Activated CD4-positive, alpha-beta T cell treated with anti-CD3 and anti-CD28 coated beads, Interleukin-2, Interleukin-6, amounts not matched to agents 100 ng/mL and 50 ng/mL, durations not matched to agents 16 hours and 8 hours (primary cell): ENCODE measurements at regions not wholly inside any gene's neighbourhood (a gene's known extent, or its start where the extent isn't known, plus 50 kb on each side); places are given as distances from the start of the nearest gene placed in this dataset.
"Not testable (repeated sequence)": the region's sequence is repeated elsewhere in the genome, so short reads cannot be mapped to it uniquely, and the experiment has no call there.

Experiments
- DNase-seq: peaks from one replicate; pipeline ENCODE4 v3.0.0-alpha.2; 2020

DNA sequence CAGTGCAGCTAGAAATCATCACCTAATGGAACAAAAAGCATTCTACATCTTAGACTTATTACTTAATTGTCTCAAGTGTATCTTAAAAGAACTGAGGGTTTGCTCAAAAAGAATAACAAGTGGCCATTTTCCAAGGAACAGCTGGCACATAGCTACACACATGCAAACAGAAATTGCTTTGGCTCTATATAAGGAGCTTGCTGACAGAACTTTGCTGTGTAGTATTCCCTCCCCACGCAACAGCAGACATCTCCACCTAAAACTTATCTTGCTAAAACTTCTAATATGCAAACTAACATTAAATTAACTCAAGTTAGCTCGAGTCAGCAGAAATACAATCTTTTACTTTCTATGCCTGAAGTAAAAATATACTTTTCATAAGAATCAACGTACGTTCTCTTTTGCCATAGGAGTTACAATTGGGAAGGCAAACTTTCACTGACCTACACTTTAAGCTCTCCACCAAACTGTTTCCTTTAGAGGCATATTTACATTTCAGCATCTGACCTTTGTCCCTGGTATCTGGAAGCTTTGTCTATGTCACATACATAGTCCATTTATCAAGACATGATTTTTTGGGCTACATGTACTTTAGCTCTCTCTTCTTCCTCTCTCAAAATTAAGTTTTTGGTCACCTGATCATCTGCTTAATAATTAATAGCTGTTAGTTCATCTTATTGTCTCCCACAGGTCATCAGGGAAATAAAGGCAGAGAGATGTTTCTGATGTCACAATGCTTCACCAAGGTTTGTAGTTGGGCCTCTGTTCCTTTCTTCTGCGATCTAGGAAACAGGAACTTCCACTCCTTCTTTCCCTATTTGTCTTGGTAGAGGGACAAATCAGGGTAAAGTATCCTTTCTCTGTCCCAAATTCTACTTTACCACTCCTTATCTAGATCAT lies 163.4 kb upstream of the AGTR1 start:
- DNase-seq = no peak

DNA sequence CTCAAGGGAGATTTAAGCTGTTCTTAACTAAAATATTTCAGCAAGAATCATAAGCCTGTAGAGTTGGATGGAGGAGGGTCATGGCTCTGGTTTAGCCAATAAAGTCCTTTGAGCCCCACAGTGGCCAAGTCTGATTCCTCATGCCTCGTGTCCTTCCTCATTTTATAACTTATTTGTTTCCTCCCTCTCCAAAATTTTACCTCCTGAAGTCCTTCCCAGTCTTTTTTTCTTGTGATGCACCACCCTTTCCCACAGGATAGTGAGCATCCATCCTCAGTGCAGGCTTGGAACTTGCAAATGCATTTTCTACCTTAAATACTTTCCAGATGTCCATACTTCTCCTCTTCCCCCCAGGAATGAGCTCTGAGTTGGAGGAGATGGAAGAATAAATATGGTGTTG lies 162.7 kb upstream of the AGTR1 start:
- DNase-seq = no peak

DNA sequence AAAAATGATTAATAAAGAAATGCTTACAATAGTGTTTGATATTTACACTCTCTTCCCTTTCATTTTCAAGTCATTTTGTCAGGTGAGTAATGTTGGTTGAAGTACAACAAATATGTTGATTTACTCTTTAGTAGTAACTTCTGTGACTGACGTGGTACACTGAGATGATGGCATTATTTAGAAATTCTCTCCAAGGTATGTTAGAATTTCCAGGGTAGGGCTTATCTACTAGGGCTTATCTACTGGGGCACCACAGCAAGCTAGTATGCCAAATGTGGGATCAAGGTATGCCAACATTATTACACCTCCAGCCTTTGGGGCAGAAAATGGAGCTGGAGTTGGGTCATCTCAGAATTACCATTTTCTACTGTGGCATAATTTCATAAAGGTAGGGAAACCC lies 157.4 kb upstream of the AGTR1 start:
- DNase-seq = no peak

DNA sequence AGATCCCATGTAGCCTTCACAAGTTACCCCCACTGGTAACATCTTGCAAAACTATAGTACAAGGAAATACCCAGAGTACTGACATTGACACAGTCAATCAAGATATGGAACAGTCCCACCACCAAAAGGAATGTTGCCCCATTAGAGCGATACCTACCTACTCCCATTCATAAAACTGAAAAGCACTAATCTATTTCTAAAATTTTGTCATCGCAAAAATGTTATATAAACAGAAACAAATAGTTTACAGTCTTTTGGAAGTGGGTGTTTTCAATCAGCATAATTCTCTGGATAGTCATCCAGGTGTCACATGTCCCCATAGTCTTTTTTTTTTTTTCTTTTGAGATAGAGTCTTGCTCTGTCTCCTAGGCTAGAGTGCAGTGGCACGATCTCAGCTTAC lies 156.9 kb upstream of the AGTR1 start:
- no peak for DNase-seq

DNA sequence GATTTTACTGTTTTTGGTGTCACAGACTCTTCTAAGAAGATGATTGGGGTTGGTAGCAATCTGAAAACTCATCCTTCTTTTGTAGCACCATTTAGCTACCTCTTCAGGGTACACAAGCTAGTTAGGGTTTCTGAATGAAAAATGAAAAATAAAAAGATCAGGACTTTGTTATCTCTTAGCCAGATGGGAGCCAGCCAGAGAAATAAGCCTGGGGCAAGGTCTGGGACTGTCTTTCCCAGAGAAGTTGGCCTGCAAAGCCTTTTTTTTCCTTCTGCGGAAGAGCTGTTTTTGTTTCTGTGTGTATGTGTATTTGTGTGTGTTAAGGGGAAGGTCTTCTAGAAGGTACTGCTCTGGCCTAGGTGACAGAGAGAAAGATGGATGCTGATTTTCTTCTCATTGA lies 150.7 kb upstream of the AGTR1 start:
- no peak for DNase-seq

DNA sequence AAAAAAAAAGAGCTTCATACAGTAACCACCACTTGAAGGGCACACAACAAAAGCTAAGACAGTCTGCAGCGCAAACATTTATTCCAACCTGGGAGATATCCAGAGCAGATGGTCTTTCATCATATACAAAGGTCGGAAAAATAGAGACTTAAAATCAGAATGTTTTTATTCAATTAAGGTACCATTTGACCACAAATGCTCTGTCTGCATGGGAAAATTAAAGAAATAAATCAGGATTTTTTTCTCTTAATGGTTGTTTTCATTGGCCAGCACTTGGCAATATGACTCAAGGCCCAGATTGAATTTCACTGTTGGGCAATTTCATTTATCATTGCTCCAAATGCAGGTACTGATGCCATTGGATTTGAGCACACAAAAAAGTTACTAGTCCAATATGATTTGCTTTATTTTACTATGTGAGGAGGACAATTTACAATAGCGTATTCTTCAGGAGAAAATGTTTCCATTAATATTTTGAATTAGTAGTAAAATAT lies 145.9 kb upstream of the AGTR1 start:
- no peak for DNase-seq

DNA sequence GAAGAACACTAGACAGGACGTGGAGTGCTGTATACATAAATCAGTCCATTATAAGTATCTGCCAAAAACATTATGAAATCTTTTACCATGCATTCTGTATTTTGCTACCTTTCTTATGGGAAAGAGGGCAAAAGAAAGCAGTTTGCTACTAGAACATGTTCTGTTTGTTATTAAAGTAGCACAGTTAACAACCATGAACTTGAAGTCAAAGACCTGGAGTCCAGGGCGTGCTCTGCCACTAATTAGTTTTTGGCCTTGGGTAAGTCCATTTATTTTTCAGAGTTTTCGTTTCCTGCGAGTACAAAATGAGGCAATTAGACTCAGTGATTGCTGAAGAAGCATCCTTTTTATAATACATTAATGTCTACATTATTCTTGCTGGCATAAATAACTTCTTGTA lies 143.3 kb upstream of the AGTR1 start:
- DNase-seq = no peak

DNA sequence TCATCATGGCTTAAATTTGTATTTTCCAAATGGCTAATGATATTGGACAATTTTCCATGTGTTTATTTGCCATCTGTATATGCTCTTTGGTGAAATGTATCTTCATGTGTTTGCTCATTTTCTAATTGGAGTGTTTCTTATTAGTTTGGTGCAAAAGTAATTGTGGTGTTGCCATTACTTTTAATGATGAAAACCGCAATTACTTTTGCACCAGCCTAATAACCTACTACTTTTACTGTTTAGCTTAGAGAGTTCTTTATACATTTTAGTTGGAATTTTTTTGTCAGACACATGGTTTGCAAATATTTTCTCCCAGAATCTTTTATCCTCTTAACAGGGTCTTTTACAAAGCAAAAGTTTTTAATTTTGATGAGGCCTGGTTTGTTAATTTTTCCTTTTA lies 141.0 kb upstream of the AGTR1 start:
- DNase-seq = no peak

DNA sequence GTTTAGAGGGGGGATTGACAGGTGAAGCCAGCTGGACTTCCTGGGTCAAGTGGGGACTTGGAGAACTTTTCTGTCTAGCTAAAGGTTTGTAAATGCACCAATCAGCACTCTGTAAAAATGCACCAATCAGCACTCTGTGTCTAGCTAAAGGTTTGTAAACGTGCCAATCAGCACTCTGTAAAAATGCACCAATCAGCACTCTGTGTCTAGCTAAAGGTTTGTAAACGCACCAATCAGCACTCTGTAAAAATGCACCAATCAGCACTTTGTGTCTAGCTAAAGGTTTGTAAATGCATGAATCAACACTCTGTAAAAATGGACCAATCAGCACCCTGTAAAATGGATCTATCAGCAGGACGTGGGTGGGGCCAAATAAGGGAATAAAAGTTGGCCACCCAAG lies 120.1 kb upstream of the AGTR1 start:
- not testable (repeated sequence) for DNase-seq

DNA sequence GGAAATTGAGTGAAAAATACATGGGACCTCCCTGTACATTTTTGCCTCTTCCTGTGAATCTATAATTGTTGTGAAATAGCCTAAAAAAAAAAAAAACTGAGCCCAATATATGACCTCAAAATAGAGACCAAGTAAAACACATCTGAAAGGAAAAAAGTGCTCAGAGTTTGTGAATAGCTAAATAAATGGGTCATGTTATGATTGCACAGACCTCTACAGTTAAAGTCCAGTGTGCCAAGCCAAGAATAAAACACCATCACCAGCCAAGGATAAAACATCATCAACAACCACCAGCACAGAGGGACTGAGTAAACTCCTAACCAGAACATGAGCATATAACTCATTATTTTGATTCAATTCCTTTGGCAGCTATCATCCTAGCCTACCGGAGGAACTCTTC lies 115.6 kb upstream of the AGTR1 start:
- no peak for DNase-seq

DNA sequence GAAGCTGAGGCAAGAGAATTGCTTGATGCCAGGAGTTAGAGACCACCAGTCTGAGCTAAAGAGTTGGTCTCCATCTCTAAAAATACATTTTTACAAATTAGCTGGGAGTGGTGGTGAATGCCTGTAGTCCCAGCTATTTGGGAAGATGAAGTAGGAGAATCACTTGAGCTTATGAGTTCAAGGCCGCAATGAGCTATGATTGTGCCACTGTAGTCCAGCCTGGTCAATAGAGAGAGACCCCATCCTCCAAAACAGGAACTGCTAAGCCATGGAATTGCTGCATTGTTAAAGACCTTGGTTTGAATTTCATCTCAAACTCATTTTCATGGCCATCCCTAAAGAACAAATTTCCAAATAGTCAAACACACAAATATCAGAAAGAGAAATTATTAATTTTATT lies 113.9 kb upstream of the AGTR1 start:
- DNase-seq = no peak

DNA sequence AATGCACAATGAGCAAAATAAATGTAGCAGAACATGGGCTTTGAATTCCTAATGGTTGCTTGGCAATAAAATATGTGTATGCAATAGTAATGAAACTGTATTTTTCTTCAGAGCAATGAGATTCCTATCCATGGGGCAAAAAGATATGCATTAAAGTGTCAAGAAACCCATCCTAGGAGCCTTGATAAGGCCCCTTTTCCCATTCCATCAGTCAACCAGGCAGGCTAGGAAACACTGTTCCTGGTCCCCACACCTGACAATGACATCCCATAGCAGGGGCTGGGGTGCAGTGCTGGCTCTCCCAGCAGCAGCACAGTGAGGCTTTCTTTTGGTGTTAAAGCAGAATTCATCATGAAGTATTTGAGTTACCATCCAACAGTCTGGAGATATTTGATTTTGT lies 113.3 kb upstream of the AGTR1 start:
- no peak for DNase-seq

DNA sequence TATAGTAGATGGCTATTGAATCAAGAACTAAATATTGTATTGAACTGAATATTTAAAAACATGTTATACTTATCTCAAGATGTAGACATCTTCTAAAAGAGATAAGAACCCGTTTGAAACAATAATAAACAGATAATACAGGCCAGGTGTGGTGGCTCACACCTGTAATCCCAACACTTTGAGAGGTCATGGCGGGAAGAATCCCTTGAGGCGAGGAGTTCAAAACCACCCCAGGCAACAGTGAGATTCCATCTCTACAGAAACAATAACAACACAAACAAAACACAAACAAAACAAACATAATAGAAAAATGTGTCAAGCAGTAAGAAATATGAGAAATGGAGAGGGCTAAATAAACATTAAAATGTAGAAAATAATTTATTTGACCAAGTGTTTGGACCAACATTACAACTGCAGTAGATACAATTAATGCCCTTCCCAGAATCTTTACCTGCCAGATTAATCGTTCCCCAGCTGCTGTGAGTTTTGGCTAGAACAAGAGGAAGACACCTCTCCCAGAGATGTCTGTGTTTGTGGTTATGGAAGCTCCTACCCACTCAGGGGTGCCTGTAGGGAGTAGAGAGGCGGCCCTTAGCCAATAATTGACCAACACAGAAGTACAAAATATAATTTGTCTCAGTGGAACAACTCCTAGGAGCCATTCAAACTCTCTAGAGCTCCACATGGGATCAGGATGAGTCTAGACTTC lies 111.9 kb upstream of the AGTR1 start:
- DNase-seq = no peak

DNA sequence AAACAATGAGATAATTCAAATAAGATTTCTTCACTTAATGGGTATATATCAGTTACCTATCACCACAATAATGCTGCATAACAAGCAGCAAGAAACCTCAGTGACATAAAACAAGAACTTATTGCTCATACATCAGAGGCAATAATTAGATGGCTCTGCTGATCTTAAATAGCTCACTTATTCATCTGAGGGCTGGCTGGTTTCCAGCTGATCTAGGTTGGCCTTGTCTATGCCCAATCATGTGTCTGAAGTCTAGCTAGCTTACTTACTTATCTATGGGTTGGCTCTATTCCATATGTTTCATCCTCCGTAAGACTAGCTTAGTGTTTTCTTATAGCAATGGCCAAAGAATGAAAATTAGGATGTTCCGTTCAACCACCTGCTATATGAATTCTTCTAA lies 109.4 kb upstream of the AGTR1 start:
- DNase-seq = no peak

DNA sequence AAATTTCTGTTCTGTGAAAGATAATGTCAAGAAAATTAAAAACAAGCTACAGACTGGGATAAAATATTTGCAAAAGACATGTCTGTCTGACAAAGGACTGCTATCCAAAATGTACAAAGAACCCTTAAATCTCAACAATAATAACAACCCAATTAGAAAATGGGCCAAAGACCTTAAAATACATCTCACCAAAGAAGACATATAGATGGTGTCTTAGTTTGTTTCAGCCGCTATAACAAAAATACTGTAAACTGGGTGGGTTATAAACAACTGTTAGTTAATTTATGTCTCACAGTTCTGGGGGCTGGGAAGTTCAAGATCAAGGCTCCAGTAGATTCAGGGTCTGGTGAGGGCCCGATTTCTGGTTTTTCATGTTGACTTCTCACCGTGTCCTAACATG lies 106.2 kb upstream of the AGTR1 start:
- no peak for DNase-seq

DNA sequence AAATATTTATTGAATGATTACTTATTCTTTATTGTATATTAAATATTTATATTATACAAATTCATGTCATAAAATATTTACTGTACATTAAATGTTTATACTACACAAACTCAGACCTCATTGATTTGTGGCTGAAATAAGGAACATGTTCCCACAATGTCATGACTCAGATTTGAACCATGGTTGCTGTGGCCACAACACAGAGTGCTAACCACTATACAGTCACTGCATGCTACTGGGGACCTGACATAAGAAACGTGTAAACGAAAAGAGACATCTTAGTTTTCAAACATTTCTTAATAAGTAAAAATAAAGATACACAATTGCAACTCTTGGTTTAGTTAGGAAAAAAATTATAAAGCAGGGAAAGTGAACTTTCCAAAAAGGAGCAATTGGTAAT lies 99.1 kb upstream of the AGTR1 start:
- no peak for DNase-seq

DNA sequence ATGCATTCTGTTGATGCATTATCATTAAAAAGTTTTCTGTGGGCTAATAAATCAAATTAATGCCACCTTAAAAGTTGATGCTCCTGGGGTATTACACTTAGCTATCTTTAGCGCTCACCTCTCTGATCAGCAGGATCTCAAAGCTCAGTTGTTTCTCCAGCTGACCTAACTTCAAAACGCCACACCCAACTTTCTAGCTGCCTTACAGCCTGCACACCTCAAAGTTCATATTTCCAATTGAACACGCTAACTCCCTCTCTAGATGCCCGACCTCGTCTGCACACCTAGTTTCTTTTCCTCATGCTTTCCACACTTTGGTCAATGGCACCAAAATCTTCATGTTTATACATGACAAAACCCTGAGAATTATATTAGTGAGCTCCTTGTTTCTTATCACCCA lies 98.2 kb upstream of the AGTR1 start:
- DNase-seq = no peak

DNA sequence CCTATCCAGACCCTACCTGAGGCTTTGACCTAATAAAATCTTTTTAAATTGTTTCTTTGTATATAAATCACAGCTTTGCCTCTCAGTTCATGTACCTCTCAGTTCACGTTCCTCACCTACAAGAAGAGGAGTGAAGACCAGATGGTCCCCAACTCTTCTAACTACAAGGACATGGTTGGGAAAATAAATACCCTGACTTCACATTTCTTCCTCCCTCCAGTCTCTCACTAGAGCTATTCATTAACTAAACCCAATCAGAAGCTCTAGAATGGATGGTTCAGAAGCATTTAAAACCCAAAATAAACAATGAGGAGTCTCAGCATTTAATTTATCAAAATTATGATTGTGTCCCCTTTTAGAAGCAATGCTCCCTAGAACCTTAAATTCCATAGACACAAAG lies 97.3 kb upstream of the AGTR1 start:
- no peak for DNase-seq

DNA sequence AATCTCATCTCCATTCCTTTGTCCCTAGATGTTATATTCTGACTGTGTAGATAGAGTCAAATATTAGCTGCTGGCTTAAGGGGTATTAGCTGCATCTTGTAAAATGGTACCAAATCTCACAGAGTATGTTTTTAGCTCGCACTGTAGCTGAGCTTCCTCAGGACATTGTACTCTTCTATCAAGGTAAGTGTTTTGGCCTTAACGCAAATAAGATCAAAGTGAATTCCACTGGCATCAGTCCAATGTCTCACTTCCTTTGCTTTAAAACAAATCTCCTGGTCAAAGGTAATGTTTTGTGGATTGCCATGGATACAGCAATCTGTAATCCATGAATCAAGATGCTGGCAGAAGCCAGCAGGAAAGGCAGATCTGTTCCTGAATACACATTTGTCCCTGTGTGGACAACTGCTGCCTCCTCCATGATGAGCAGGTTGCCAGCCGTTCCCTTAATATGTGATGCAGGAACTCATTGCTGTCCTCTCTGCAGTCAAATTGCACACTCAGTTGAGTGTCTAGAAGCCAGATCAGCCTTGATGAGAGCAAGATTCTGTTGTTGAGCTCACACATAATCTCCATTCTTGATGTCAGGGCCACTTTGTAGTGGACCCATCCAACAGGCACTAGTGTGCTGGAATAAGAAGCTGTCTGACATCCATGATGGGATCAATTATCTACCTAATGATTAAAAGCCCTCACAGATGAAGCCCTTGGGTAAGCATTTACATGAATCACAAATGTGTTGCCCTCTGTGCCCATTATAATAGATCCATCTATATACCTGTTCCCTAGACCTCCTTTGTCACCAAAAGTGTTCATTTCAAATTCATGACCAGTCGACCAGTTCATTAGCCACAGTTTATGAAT lies 96.6 kb upstream of the AGTR1 start:
- DNase-seq = no peak

DNA sequence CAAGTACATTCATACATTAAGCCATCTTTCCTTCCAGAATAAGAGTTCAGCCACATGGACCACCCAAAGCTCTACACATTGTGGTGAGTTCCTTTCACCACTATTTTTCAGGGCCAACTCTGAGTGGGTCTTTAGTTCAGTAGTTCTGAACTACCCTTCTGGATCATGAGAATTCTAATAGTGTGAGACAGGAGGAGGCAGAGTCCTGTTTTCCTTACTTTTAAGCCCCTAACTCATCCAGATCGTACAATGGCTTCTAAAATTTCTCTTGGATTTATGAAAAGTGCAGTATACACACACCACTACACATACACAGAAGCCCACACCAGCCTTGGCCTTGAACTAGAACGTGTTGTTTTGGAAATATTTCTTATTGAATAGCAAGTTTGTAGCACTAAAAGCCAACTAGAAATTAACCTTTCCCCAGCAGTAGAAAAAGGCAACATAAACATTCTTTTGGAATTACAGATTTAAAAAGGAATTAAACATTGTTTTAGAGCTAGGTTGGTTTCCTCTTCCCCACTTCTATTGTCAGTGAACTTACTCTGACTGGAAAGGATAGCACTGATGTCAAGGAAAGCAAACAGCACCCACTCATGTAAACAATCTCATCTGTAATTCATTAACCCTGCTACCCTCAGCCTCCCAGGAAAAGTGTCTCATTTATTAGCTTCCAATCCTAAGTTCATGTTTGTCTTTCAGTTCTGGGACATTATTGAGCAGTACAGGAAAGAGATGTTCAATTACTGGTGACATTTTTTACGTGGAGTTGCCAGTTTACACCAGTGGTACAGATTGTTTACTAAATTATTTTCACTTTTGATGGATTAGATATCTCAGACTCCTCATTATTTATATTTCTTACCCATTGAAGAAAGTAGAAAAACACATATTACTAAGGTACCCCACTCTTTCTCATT lies 95.7 kb upstream of the AGTR1 start:
- DNase-seq = no peak

DNA sequence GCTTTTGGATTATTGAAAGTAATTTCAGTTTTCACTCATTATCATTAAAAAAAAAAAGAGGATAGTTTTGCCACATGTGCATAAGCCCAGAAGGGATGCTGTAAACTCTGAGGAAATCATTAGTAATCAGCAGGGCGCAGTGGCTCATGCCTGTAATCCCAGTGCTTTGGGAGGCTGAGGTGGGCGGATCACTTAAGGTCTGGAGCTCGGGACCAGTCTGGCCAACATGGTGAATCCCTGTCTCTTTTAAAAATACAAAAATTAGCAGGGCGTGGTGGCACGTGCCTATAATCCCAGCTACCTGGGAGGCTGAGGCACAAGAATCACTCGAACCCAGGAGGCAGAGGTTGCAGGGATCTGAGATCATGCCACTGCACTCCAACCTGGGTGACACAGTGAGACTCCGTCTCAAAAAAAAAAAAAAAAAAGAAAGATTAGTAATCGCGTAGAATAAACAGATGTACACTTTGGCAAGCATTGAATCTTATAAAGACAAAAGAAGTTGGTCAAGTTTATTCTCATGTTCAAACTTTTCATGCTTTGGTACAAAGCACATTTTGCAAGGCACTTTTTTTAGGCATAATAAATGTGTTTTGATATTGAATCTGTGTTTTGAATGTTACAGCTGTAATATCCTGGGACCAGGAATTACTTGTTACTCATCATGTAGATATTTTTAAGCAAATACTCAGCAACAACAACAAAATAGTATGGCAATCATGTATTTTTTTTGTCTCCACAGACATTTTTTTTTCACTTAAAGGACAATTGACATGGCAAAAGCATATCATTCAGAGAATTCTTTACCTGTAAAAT lies 93.2 kb upstream of the AGTR1 start:
- DNase-seq = no peak
